GM23338 (cell line): ENCODE measurements at regions not wholly inside any gene's neighbourhood (a gene's known extent, or its start where the extent isn't known, plus 50 kb on each side); places are given as distances from the start of the nearest gene placed in this dataset.

ENCODE experiments used
- ATAC-seq: fragments of 200-7000 bp; cut with Tn5 transposase; 3 replicates; pipeline ENCODE4 v1.9.1; 2020
- DNase-seq: peaks from one replicate; pipeline ENCODE4 v3.0.0-alpha.2; 2015; ENCODE audit warnings: low spot score
- H2AFZ ChIP-seq: fragments of 200-600 bp; sonication (generic); 2 replicates; pipeline ENCODE4 v1.8.0; 2016; ENCODE audit warnings: antibody characterized with exemption, mild to moderate bottlenecking, moderate library complexity
- H3F3A ChIP-seq: fragments of 200-600 bp; sonication (generic); replicated peaks from 2 replicates; pipeline ENCODE4 v1.8.0; 2017; ENCODE audit warnings: antibody characterized with exemption, mixed run types, low read depth
- H3K27ac ChIP-seq: fragments of 200-600 bp; sonication (generic); 2 replicates; pipeline ENCODE4 v1.6.1; 2016; ENCODE audit warnings: low read depth
- H3K27me3 ChIP-seq: fragments of 200-600 bp; sonication (generic); 2 replicates; pipeline ENCODE4 v1.8.0; 2016; ENCODE audit warnings: mild to moderate bottlenecking, mixed run types, moderate library complexity; ENCODE audit not compliant: insufficient read depth
- H3K36me3 ChIP-seq: fragments of 200-600 bp; sonication (generic); 2 replicates; pipeline ENCODE4 v1.8.0; 2016; ENCODE audit warnings: mild to moderate bottlenecking; ENCODE audit not compliant: insufficient read depth
- H3K4me1 ChIP-seq: fragments of 200-600 bp; sonication (generic); 2 replicates; pipeline ENCODE4 v1.8.0; 2016; ENCODE audit warnings: mild to moderate bottlenecking, moderate library complexity; ENCODE audit not compliant: insufficient read depth
- H3K4me2 ChIP-seq: fragments of 200-600 bp; sonication (generic); 2 replicates; pipeline ENCODE4 v1.7.1; 2017; ENCODE audit warnings: mixed run types
- H3K4me3 ChIP-seq: fragments of 200-600 bp; sonication (generic); 2 replicates; pipeline ENCODE4 v1.6.1; 2016; ENCODE audit warnings: mixed run types
- H3K79me2 ChIP-seq: fragments of 200-600 bp; sonication (generic); replicated peaks from 2 replicates; pipeline ENCODE4 v1.8.0; 2017; ENCODE audit warnings: mild to moderate bottlenecking; ENCODE audit not compliant: insufficient read depth
- H3K9me2 ChIP-seq: fragments of 200-600 bp; sonication (generic); 2 replicates; pipeline ENCODE4 v1.8.0; 2017; ENCODE audit not compliant: insufficient read depth
- H4K20me1 ChIP-seq: fragments of 200-600 bp; sonication (generic); replicated peaks from 2 replicates; pipeline ENCODE4 v1.8.0; 2017; ENCODE audit warnings: mild to moderate bottlenecking; ENCODE audit not compliant: insufficient read depth
- H3K27ac Mint-ChIP-seq: 2 replicates; pipeline ENCODE4 v1.8.0; 2020; ENCODE audit warnings: inconsistent platforms, mild to moderate bottlenecking, moderate library complexity, mixed read lengths
- H3K27me3 Mint-ChIP-seq: 3 replicates; pipeline ENCODE4 v1.8.0; 2022; ENCODE audit warnings: low read depth, mild to moderate bottlenecking, moderate library complexity, mixed read lengths, inconsistent platforms; ENCODE audit not compliant: insufficient read depth, poor library complexity
- H3K36me3 Mint-ChIP-seq: 3 replicates; pipeline ENCODE4 v1.8.0; 2021; ENCODE audit warnings: low read depth, mild to moderate bottlenecking, inconsistent platforms, moderate library complexity, mixed read lengths
- H3K4me1 Mint-ChIP-seq: 3 replicates; pipeline ENCODE4 v1.8.0; 2020; ENCODE audit warnings: mild to moderate bottlenecking, inconsistent platforms, mixed read lengths
- H3K4me3 Mint-ChIP-seq: 3 replicates; pipeline ENCODE4 v1.8.0; 2021; ENCODE audit warnings: moderate library complexity, mild to moderate bottlenecking, inconsistent platforms, mixed read lengths
- H3K9me3 Mint-ChIP-seq: 3 replicates; pipeline ENCODE4 v1.8.0; 2020; ENCODE audit warnings: moderate library complexity, mild to moderate bottlenecking, inconsistent platforms, mixed read lengths
- CREB1 ChIP-seq: fragments of 250-450 bp; sonication (Bioruptor Pico); IDR thresholded peaks from 2 replicates; pipeline ENCODE4 v1.5.0; 2020; ENCODE audit warnings: low read depth, mild to moderate bottlenecking, moderate library complexity
- EZH2 ChIP-seq: fragments of 200-600 bp; sonication (generic); IDR thresholded peaks from one replicate; pipeline ENCODE4 v1.8.0; 2017; ENCODE audit warnings: antibody characterized with exemption, mild to moderate bottlenecking, low read depth; ENCODE audit not compliant: unreplicated experiment
- EZH2phosphoT487 ChIP-seq: fragments of 200-600 bp; sonication (generic); IDR thresholded peaks from one replicate; pipeline ENCODE4 v1.8.1; 2018; ENCODE audit warnings: antibody characterized with exemption; ENCODE audit not compliant: unreplicated experiment
- JUNB ChIP-seq: IDR thresholded peaks from one replicate; pipeline ENCODE4 v1.6.1; 2016; ENCODE audit warnings: antibody characterized with exemption; ENCODE audit not compliant: unreplicated experiment
- NANOG ChIP-seq: IDR thresholded peaks from 2 replicates; pipeline ENCODE4 v1.6.1; 2016; ENCODE audit warnings: antibody characterized with exemption, borderline replicate concordance
- POLR2AphosphoS5 ChIP-seq: IDR thresholded peaks from 2 replicates; pipeline ENCODE4 v1.6.1; 2016; ENCODE audit warnings: antibody characterized with exemption, low read depth
- STAT1 ChIP-seq: IDR thresholded peaks from one replicate; pipeline ENCODE4 v1.6.1; 2016; ENCODE audit warnings: antibody characterized with exemption; ENCODE audit not compliant: unreplicated experiment
- ZNF114 ChIP-seq: fragments of 250-450 bp; sonication (Bioruptor Pico); IDR thresholded peaks from 2 replicates; pipeline ENCODE4 v1.5.0; 2020; ENCODE audit warnings: mild to moderate bottlenecking, moderate library complexity
- ZNF331 ChIP-seq: fragments of 250-450 bp; sonication (Bioruptor Pico); IDR thresholded peaks from 2 replicates; pipeline ENCODE4 v1.5.0; 2020; ENCODE audit warnings: low read depth, mild to moderate bottlenecking, moderate library complexity
- TF ChIP-seq, protein P1 (sequence below), 2 experiments: fragments of 200-600 bp in 1 of 2; sonication (generic) in 1 of 2; conservative IDR thresholded peaks; 2 replicates each; pipeline versions ENCODE4 v1.5.1 to v1.6.1; 2016 to 2017; ENCODE audit warnings: antibody characterized with exemption in 2 of 2, low read depth in 2 of 2, mild to moderate bottlenecking in 2 of 2, moderate library complexity in 1 of 2
- TF ChIP-seq, protein P2 (sequence below): IDR thresholded peaks from one replicate; pipeline ENCODE4 v1.6.1; 2018; ENCODE audit warnings: antibody characterized with exemption; ENCODE audit not compliant: unreplicated experiment
- TF ChIP-seq, protein P3 (sequence below): fragments of 250-450 bp; sonication (Bioruptor Pico); IDR thresholded peaks from 2 replicates; pipeline ENCODE4 v1.5.0; 2020; ENCODE audit warnings: mild to moderate bottlenecking, moderate library complexity
- TF ChIP-seq, protein P4 (sequence below): IDR thresholded peaks from 2 replicates; pipeline ENCODE4 v1.6.1; 2016; ENCODE audit warnings: antibody characterized with exemption

DNA sequence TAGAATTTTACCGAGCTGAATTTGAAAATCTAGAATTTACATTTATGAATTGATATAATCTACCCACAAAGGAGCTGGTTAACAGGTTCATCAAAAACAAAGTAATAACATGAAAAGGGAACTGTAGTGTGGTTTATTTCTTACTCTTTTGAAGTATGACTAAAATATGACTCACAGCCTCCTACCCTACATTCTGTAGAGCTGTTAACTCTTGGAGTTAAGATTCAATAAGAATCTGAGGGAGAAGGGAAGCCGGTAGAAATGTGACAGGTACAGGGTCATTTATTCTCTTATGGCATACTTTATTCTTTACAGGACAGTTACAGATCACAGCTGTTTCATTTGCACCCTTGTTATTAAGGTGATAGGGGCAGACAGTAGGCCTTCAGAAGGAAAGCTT, 132.2 kb upstream of the FAM47B start:
- Histone ChIP-seq H3K4me2 (no peak overlapping the region), H3K4me1 (no peaks in the 10 kb centered on the region), H3K36me3 (no peaks in the 10 kb centered on the region), H3K9me2 (no peaks in the 10 kb centered on the region), H3K27me3 (no peaks in the 10 kb centered on the region), H3K27ac (no peak overlapping the region), H2AFZ (no peak overlapping the region), H4K20me1 (no peaks in the 10 kb centered on the region), H3F3A (no peaks in the 10 kb centered on the region), H3K4me3 (no peak overlapping the region), H3K79me2 (no peaks in the 10 kb centered on the region)
- H3K27me3 Mint-ChIP-seq, result no peaks in the 10 kb centered on the region
- DNase-seq (no peak), ATAC-seq (no peak)
- H3K4me3 Mint-ChIP-seq, result no peak overlapping the region
- no peaks in the 10 kb centered on the region for H3K4me1 Mint-ChIP-seq
- H3K9me3 Mint-ChIP-seq, result no peaks in the 10 kb centered on the region
- TF ChIP-seq, protein P1, sequence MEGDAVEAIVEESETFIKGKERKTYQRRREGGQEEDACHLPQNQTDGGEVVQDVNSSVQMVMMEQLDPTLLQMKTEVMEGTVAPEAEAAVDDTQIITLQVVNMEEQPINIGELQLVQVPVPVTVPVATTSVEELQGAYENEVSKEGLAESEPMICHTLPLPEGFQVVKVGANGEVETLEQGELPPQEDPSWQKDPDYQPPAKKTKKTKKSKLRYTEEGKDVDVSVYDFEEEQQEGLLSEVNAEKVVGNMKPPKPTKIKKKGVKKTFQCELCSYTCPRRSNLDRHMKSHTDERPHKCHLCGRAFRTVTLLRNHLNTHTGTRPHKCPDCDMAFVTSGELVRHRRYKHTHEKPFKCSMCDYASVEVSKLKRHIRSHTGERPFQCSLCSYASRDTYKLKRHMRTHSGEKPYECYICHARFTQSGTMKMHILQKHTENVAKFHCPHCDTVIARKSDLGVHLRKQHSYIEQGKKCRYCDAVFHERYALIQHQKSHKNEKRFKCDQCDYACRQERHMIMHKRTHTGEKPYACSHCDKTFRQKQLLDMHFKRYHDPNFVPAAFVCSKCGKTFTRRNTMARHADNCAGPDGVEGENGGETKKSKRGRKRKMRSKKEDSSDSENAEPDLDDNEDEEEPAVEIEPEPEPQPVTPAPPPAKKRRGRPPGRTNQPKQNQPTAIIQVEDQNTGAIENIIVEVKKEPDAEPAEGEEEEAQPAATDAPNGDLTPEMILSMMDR (conservative IDR thresholded peaks at IDR 0.05; ENCODE audit: low read depth in 2 of 2), result no peak
- TF ChIP-seq ZNF331 (CRISPR knock-in tag), result no peak
- no peak for TF ChIP-seq ZNF114 (CRISPR knock-in tag)
- no peak for TF ChIP-seq POLR2AphosphoS5
- TF ChIP-seq EZH2, result no peak
- TF ChIP-seq EZH2phosphoT487, result no peak
- TF ChIP-seq, protein P2, sequence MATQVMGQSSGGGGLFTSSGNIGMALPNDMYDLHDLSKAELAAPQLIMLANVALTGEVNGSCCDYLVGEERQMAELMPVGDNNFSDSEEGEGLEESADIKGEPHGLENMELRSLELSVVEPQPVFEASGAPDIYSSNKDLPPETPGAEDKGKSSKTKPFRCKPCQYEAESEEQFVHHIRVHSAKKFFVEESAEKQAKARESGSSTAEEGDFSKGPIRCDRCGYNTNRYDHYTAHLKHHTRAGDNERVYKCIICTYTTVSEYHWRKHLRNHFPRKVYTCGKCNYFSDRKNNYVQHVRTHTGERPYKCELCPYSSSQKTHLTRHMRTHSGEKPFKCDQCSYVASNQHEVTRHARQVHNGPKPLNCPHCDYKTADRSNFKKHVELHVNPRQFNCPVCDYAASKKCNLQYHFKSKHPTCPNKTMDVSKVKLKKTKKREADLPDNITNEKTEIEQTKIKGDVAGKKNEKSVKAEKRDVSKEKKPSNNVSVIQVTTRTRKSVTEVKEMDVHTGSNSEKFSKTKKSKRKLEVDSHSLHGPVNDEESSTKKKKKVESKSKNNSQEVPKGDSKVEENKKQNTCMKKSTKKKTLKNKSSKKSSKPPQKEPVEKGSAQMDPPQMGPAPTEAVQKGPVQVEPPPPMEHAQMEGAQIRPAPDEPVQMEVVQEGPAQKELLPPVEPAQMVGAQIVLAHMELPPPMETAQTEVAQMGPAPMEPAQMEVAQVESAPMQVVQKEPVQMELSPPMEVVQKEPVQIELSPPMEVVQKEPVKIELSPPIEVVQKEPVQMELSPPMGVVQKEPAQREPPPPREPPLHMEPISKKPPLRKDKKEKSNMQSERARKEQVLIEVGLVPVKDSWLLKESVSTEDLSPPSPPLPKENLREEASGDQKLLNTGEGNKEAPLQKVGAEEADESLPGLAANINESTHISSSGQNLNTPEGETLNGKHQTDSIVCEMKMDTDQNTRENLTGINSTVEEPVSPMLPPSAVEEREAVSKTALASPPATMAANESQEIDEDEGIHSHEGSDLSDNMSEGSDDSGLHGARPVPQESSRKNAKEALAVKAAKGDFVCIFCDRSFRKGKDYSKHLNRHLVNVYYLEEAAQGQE, result no peak
- TF ChIP-seq JUNB, result no peak
- TF ChIP-seq NANOG, result no peak
- TF ChIP-seq STAT1, result no peak
- TF ChIP-seq, protein P3, sequence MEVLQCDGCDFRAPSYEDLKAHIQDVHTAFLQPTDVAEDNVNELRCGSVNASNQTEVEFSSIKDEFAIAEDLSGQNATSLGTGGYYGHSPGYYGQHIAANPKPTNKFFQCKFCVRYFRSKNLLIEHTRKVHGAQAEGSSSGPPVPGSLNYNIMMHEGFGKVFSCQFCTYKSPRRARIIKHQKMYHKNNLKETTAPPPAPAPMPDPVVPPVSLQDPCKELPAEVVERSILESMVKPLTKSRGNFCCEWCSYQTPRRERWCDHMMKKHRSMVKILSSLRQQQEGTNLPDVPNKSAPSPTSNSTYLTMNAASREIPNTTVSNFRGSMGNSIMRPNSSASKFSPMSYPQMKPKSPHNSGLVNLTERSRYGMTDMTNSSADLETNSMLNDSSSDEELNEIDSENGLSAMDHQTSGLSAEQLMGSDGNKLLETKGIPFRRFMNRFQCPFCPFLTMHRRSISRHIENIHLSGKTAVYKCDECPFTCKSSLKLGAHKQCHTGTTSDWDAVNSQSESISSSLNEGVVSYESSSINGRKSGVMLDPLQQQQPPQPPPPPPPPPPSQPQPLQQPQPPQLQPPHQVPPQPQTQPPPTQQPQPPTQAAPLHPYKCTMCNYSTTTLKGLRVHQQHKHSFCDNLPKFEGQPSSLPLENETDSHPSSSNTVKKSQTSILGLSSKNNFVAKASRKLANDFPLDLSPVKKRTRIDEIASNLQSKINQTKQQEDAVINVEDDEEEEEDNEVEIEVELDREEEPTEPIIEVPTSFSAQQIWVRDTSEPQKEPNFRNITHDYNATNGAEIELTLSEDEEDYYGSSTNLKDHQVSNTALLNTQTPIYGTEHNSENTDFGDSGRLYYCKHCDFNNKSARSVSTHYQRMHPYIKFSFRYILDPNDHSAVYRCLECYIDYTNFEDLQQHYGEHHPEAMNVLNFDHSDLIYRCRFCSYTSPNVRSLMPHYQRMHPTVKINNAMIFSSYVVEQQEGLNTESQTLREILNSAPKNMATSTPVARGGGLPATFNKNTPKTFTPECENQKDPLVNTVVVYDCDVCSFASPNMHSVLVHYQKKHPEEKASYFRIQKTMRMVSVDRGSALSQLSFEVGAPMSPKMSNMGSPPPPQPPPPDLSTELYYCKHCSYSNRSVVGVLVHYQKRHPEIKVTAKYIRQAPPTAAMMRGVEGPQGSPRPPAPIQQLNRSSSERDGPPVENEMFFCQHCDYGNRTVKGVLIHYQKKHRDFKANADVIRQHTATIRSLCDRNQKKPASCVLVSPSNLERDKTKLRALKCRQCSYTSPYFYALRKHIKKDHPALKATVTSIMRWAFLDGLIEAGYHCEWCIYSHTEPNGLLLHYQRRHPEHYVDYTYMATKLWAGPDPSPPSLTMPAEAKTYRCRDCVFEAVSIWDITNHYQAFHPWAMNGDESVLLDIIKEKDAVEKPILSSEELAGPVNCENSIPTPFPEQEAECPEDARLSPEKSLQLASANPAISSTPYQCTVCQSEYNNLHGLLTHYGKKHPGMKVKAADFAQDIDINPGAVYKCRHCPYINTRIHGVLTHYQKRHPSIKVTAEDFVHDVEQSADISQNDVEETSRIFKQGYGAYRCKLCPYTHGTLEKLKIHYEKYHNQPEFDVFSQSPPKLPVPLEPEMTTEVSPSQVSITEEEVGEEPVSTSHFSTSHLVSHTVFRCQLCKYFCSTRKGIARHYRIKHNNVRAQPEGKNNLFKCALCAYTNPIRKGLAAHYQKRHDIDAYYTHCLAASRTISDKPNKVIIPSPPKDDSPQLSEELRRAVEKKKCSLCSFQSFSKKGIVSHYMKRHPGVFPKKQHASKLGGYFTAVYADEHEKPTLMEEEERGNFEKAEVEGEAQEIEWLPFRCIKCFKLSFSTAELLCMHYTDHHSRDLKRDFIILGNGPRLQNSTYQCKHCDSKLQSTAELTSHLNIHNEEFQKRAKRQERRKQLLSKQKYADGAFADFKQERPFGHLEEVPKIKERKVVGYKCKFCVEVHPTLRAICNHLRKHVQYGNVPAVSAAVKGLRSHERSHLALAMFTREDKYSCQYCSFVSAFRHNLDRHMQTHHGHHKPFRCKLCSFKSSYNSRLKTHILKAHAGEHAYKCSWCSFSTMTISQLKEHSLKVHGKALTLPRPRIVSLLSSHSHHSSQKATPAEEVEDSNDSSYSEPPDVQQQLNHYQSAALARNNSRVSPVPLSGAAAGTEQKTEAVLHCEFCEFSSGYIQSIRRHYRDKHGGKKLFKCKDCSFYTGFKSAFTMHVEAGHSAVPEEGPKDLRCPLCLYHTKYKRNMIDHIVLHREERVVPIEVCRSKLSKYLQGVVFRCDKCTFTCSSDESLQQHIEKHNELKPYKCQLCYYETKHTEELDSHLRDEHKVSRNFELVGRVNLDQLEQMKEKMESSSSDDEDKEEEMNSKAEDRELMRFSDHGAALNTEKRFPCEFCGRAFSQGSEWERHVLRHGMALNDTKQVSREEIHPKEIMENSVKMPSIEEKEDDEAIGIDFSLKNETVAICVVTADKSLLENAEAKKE (CRISPR knock-in tag), result no peak
- TF ChIP-seq, protein P4, sequence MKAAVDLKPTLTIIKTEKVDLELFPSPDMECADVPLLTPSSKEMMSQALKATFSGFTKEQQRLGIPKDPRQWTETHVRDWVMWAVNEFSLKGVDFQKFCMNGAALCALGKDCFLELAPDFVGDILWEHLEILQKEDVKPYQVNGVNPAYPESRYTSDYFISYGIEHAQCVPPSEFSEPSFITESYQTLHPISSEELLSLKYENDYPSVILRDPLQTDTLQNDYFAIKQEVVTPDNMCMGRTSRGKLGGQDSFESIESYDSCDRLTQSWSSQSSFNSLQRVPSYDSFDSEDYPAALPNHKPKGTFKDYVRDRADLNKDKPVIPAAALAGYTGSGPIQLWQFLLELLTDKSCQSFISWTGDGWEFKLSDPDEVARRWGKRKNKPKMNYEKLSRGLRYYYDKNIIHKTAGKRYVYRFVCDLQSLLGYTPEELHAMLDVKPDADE, result no peak
- TF ChIP-seq CREB1 (CRISPR knock-in tag), result no peak
- no peaks in the 10 kb centered on the region for H3K36me3 Mint-ChIP-seq
- H3K27ac Mint-ChIP-seq, result no peak overlapping the region
